Thyroid gland (tissue), 4 donors: ENCODE measurements at regions not wholly inside any gene's neighbourhood (a gene's known extent, or its start where the extent isn't known, plus 50 kb on each side); places are given as distances from the start of the nearest gene placed in this dataset.

Source experiments
- DNase-seq, 2 donors: peaks; one replicate each; pipeline ENCODE4 v3.0.0-alpha.2; 2019
- H3K27ac ChIP-seq, 3 donors: fragments of 200-600 bp; sonication (generic); 1 replicate in 2 of 3; 2 replicates in 1 of 3; pipeline ENCODE4 v1.5.1; 2016 to 2019; ENCODE audit warnings: mild to moderate bottlenecking in 1 of 3, moderate library complexity in 1 of 3
- H3K27me3 ChIP-seq: fragments of 200-600 bp; sonication (generic); one replicate; pipeline ENCODE4 v1.5.1; 2019
- H3K36me3 ChIP-seq, 2 donors: fragments of 200-600 bp; sonication (generic); one replicate each; pipeline ENCODE4 v1.5.1; 2016 to 2019
- H3K4me1 ChIP-seq, 2 donors: fragments of 200-600 bp; sonication (generic); one replicate each; pipeline ENCODE4 v1.5.1; 2017 to 2019
- H3K4me3 ChIP-seq, 3 donors: fragments of 200-600 bp; sonication (generic); replicated peaks in 1 of 3; 1 replicate in 2 of 3; 2 replicates in 1 of 3; pipeline ENCODE4 v1.5.1; 2016; ENCODE audit warnings: mild to moderate bottlenecking in 1 of 3
- H3K9me3 ChIP-seq: fragments of 200-600 bp; sonication (generic); one replicate; pipeline ENCODE4 v1.5.1; 2017
- POLR2A ChIP-seq, 2 donors: fragments of 450-650 bp; IDR thresholded peaks; one replicate each; pipeline ENCODE4 v1.6.1; 2017; ENCODE audit warnings: antibody characterized with exemption in 2 of 2, mild to moderate bottlenecking in 2 of 2, moderate library complexity in 1 of 2
- WGBS, 2 donors: methylation state at CpG; one replicate each; pipeline ENCODE4 v1.1.5; 2017; 5-methylcytosine and 5-hydroxymethylcytosine counted together
- intact Hi-C: fragments of 100-400 bp; cut with DNase I; formaldehyde crosslinking; loops from one replicate; pipeline ENCODE4 v1.15.1; 2023
- TF ChIP-seq, protein P1 (sequence below), 6 experiments: fragments of 200-600 bp in 3 of 6; fragments of 450-650 bp in 3 of 6; sonication (generic) in 3 of 6; IDR thresholded peaks; one replicate each; pipeline ENCODE4 v1.5.1; 2016 to 2019; ENCODE audit warnings: antibody characterized with exemption in 6 of 6, mild to moderate bottlenecking in 2 of 6, inconsistent platforms in 1 of 6, moderate library complexity in 1 of 6

DNA sequence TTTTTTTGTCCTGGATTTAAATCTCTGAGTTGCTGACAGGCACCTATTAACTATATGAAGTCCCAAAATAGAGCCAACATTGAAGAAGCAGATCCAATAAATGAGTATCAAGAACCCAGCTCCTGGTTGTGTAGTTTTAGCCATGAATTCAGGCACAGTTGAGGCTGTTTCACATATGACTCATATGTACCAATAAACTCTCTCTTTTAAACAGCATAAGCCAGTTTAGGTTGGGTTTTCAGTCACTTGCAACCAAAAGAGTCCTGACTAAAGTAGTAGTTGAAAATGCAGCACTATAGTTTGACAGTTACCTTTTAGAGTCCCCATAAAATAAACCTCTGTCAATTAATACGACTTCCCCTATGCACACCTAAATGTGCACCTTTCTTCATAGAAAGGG, 389.9 kb downstream of the RPS29 start:
- Histone ChIP-seq H3K36me3 (no peaks in the 10 kb centered on the region), H3K9me3 (no peaks in the 10 kb centered on the region), H3K27ac (no peak overlapping the region), H3K4me3 (no peak overlapping the region), H3K27me3 (no peaks in the 10 kb centered on the region), H3K4me1 (peaks cover 0 to 13% of the 10 kb centered on the region in 2 donors)
- TF ChIP-seq POLR2A (IDR thresholded peaks at IDR 0.05) = no peak
- TF ChIP-seq, protein P1, sequence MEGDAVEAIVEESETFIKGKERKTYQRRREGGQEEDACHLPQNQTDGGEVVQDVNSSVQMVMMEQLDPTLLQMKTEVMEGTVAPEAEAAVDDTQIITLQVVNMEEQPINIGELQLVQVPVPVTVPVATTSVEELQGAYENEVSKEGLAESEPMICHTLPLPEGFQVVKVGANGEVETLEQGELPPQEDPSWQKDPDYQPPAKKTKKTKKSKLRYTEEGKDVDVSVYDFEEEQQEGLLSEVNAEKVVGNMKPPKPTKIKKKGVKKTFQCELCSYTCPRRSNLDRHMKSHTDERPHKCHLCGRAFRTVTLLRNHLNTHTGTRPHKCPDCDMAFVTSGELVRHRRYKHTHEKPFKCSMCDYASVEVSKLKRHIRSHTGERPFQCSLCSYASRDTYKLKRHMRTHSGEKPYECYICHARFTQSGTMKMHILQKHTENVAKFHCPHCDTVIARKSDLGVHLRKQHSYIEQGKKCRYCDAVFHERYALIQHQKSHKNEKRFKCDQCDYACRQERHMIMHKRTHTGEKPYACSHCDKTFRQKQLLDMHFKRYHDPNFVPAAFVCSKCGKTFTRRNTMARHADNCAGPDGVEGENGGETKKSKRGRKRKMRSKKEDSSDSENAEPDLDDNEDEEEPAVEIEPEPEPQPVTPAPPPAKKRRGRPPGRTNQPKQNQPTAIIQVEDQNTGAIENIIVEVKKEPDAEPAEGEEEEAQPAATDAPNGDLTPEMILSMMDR (IDR thresholded peaks at IDR 0.05) = no peak
- WGBS, 2 donors = 86 to 94% methylated on average over 1 of the region's 1 CpG
- DNase-seq = no peak
- intact Hi-C loops = no loop called here

DNA sequence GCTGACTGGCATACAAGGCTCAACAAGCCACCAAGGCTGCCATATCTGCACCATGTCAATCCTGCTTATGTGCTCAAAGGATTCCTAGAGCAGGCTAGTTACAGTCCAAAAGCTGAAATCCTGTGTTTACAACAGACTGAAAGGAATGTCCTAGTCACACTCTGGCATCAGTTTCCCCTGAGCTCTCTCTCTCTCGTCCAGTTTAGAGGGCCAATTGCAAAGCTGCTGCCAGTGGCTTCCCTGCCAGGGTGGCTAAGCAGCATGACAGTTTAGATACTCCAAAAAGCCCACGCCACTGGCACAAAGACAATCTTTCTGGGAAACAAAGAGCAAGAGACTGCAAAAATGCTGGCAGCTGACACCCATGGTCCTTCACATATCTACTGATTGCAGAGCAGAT, 392.1 kb downstream of the RPS29 start:
- no peaks in the 10 kb centered on the region for H3K9me3 ChIP-seq
- H3K27ac ChIP-seq = no peak overlapping the region
- H3K36me3 ChIP-seq = no peaks in the 10 kb centered on the region
- DNase-seq = peak; percentile 58 to 62
- no peak overlapping the region for H3K4me3 ChIP-seq
- H3K27me3 ChIP-seq = no peaks in the 10 kb centered on the region
- WGBS, 2 donors = 26 to 30% methylated on average over 2 of the region's 2 CpGs
- peaks cover 0 to 13% of the 10 kb centered on the region in 2 donors for H3K4me1 ChIP-seq
- intact Hi-C loops = no loop called here
- TF ChIP-seq, protein P1 (IDR thresholded peaks at IDR 0.05) = no peak

DNA sequence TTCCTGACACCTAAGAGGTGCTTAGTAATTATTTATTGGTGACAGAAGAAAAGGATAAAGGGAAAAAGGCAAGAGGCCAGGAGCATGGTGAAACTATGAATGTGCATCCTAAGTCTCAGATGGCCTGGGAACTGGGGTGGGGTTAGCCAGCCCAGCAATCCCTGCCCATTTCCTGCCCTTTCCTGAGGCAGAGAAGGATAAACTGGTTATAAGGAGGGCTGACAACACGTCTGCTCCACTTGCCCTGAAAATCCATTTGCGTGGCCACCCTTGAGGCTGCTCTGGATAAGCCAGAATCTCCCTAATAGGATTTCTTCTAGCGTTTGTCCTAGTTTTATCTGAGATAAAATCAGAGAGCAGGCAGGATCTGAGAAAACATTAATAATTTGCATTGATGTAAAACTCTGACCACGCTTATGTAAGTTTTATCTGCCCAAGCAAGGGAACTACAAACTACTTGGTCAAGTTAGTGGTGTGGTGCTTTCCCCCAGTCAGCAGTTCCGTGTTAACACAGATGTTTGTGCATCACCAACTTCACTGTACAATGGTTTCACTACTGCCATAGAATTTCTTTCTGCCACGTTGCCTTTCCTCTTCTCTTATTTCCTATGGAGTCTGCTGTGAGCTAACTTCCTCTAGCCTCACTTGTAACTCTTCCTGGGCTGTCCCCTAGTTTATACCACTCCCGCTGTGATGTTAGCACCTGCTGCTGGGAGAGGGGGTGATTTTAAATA, 392.7 kb downstream of the RPS29 start:
- peaks cover 0 to 13% of the 10 kb centered on the region in 2 donors for H3K4me1 ChIP-seq
- no peaks in the 10 kb centered on the region for H3K36me3 ChIP-seq
- no peaks in the 10 kb centered on the region for H3K9me3 ChIP-seq
- H3K27me3 ChIP-seq = no peaks in the 10 kb centered on the region
- no peak overlapping the region for H3K4me3 ChIP-seq
- no peak for DNase-seq
- intact Hi-C loops = no loop called here
- 62 to 67% methylated on average over 7 of the region's 7 CpGs for WGBS, 2 donors
- H3K27ac ChIP-seq = no peak overlapping the region
- TF ChIP-seq POLR2A (IDR thresholded peaks at IDR 0.05) = no peak
- TF ChIP-seq, protein P1 (IDR thresholded peaks at IDR 0.05) = no peak

DNA sequence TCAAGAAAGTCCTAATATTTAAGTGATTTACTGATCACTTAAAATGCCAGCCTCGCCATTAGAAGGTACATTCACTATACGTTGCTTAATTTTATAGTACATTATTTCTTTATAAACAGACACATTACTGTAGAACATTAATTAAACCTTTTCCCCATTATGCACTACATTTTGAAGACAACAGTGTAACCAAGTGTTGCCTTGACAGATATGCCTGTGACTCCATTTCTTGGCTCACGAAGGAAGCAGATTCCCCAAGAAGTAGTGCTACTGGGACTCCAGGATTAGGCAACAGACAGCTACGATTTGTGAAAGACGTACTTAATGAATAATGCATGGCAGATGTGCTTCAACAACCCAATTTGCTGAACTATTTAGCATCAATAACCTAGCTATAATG, 394.8 kb downstream of the RPS29 start:
- no peak for DNase-seq
- Histone ChIP-seq H3K36me3 (no peaks in the 10 kb centered on the region), H3K27me3 (no peaks in the 10 kb centered on the region), H3K4me1 (peaks cover 0 to 13% of the 10 kb centered on the region in 2 donors), H3K9me3 (no peaks in the 10 kb centered on the region), H3K27ac (no peak overlapping the region), H3K4me3 (no peak overlapping the region)
- TF ChIP-seq POLR2A (IDR thresholded peaks at IDR 0.05) = no peak
- TF ChIP-seq, protein P1 (IDR thresholded peaks at IDR 0.05) = no peak
- WGBS, 2 donors = 82% methylated on average over 5 of the region's 5 CpGs
- intact Hi-C loops = no loop called here

DNA sequence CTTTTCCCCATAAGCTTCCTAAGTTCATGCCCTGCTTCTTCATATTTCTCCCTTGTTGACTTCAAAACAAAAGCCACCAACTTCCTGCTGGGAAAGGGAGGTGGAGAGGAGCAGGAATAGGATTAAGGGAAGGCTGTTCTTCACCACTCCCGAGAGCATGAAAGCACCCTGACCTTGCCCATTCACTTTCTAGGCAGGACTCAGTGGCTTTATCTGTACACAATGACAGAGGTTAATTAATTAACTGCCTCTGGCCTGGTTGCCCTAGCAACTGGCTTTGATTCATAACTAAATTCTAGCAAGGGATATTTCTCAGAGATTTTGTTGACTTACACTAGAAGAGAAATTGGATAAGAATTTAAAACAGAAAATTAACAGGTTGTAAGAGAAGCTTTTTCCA, 396.8 kb downstream of the RPS29 start:
- DNase-seq = no peak
- WGBS, 2 donors = 52 to 58% methylated on average over 1 of the region's 1 CpG
- Histone ChIP-seq H3K27ac (no peak overlapping the region), H3K4me1 (peaks cover 0 to 11% of the 10 kb centered on the region in 2 donors), H3K4me3 (no peak overlapping the region), H3K36me3 (no peaks in the 10 kb centered on the region), H3K27me3 (no peaks in the 10 kb centered on the region), H3K9me3 (no peaks in the 10 kb centered on the region)
- TF ChIP-seq, protein P1 (IDR thresholded peaks at IDR 0.05) = no peak
- TF ChIP-seq POLR2A (IDR thresholded peaks at IDR 0.05) = no peak
- intact Hi-C loops = no loop called here
